ENCODE measurements at regions not wholly inside any gene's neighbourhood (a gene's known extent, or its start where the extent isn't known, plus 50 kb on each side); places are given as distances from the start of the nearest gene placed in this dataset.

GRCh38 chr16:7090628-7091115, 242.0 kb upstream of the RBFOX1 start:
- no peak overlapping the region for H3K4me3 ChIP-seq (ENCODE audit: low read depth, low read length)
- TF ChIP-seq, protein P1, sequence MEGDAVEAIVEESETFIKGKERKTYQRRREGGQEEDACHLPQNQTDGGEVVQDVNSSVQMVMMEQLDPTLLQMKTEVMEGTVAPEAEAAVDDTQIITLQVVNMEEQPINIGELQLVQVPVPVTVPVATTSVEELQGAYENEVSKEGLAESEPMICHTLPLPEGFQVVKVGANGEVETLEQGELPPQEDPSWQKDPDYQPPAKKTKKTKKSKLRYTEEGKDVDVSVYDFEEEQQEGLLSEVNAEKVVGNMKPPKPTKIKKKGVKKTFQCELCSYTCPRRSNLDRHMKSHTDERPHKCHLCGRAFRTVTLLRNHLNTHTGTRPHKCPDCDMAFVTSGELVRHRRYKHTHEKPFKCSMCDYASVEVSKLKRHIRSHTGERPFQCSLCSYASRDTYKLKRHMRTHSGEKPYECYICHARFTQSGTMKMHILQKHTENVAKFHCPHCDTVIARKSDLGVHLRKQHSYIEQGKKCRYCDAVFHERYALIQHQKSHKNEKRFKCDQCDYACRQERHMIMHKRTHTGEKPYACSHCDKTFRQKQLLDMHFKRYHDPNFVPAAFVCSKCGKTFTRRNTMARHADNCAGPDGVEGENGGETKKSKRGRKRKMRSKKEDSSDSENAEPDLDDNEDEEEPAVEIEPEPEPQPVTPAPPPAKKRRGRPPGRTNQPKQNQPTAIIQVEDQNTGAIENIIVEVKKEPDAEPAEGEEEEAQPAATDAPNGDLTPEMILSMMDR (IDR thresholded peaks at IDR 0.05; ENCODE audit: low read depth, low read length), result no peak

- H3K4me3 ChIP-seq (ENCODE audit: low read depth, low read length), result no peak overlapping the region
- TF ChIP-seq, protein P1 (IDR thresholded peaks at IDR 0.05; ENCODE audit: low read depth, low read length), result no peak
Measured at GRCh38 chr16:7089751-7090150, 242.9 kb upstream of the RBFOX1 start.

DNA sequence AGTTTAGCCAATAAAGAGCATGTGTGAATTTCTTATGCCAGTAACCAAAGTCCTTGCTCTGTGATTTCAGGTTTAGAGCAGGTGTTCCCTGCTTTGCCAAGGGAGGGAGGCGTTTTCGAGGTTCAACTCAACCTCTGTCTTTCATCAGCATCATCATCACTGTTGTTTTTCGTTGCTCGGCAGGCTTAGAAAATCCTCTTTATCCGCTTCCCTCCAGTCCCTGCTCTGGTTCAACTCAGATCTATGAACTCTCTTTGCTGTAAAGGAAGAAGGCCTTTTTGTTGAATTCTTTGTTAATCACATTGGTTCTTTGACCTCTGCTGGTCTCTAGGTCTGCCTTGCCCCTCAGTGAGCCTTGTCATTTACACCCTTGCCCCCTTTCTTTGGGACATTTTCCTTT, 243.9 kb upstream of the RBFOX1 start:
- H3K4me3 ChIP-seq (ENCODE audit: low read depth, low read length), result no peak overlapping the region
- TF ChIP-seq, protein P1 (IDR thresholded peaks at IDR 0.05; ENCODE audit: low read depth, low read length), result no peak

GRCh38 chr16:7086822-7087616, 245.6 kb upstream of the RBFOX1 start:
- H3K4me3 ChIP-seq (ENCODE audit: low read depth, low read length), result no peak overlapping the region
- TF ChIP-seq, protein P1 (IDR thresholded peaks at IDR 0.05; ENCODE audit: low read depth, low read length), result no peak

GRCh38 chr16:7085776-7086175, 246.9 kb upstream of the RBFOX1 start:
- no peak overlapping the region for H3K4me3 ChIP-seq (ENCODE audit: low read depth, low read length)
- TF ChIP-seq, protein P1 (IDR thresholded peaks at IDR 0.05; ENCODE audit: low read depth, low read length), result no peak

GRCh38 chr16:7083096-7083495, 249.5 kb upstream of the RBFOX1 start:
- H3K4me3 ChIP-seq (ENCODE audit: low read depth, low read length), result no peak overlapping the region
- TF ChIP-seq, protein P1 (IDR thresholded peaks at IDR 0.05; ENCODE audit: low read depth, low read length), result no peak

- TF ChIP-seq, protein P1 (IDR thresholded peaks at IDR 0.05; ENCODE audit: low read depth, low read length), result no peak
- no peak overlapping the region for H3K4me3 ChIP-seq (ENCODE audit: low read depth, low read length)
Measured at GRCh38 chr16:7077636-7078035, 255.0 kb upstream of the RBFOX1 start.

Data from WI38 (cell line).